Ishikawa (cell line): ENCODE measurements at regions not wholly inside any gene's neighbourhood (a gene's known extent, or its start where the extent isn't known, plus 50 kb on each side); places are given as distances from the start of the nearest gene placed in this dataset.

Experiments
- CEBPB ChIP-seq: IDR thresholded peaks from 2 replicates; pipeline ENCODE4 v1.6.1; 2012
- EP300 ChIP-seq: IDR thresholded peaks from 2 replicates; pipeline ENCODE4 v1.6.1; 2012; ENCODE audit warnings: borderline replicate concordance
- FOXM1 ChIP-seq: IDR thresholded peaks from 2 replicates; pipeline ENCODE4 v1.6.1; 2012; ENCODE audit warnings: low read depth, borderline replicate concordance
- MAX ChIP-seq: IDR thresholded peaks from 2 replicates; pipeline ENCODE4 v1.6.1; 2012
- NFIC ChIP-seq: IDR thresholded peaks from 2 replicates; pipeline ENCODE4 v1.6.1; 2012
- RAD21 ChIP-seq: IDR thresholded peaks from 2 replicates; pipeline ENCODE4 v1.6.1; 2012; ENCODE audit warnings: low read depth
- TAF1 ChIP-seq: IDR thresholded peaks from 2 replicates; pipeline ENCODE4 v1.6.1; 2012; ENCODE audit warnings: low read depth, mild to moderate bottlenecking
- TCF12 ChIP-seq: IDR thresholded peaks from 2 replicates; pipeline ENCODE4 v1.6.1; 2012; ENCODE audit warnings: low read depth
- TEAD4 ChIP-seq: IDR thresholded peaks from 2 replicates; pipeline ENCODE4 v1.6.1; 2012
- USF1 ChIP-seq: IDR thresholded peaks from 2 replicates; pipeline ENCODE4 v1.6.1; 2012
- YY1 ChIP-seq: IDR thresholded peaks from 2 replicates; pipeline ENCODE4 v1.6.1; 2012; ENCODE audit warnings: low read depth
- ZBTB7A ChIP-seq: IDR thresholded peaks from 2 replicates; pipeline ENCODE4 v1.6.1; 2012; ENCODE audit warnings: low read depth
- TF ChIP-seq, protein P1 (sequence below): IDR thresholded peaks from 2 replicates; pipeline ENCODE4 v1.6.1; 2012; ENCODE audit warnings: low read depth, mild to moderate bottlenecking

DNA sequence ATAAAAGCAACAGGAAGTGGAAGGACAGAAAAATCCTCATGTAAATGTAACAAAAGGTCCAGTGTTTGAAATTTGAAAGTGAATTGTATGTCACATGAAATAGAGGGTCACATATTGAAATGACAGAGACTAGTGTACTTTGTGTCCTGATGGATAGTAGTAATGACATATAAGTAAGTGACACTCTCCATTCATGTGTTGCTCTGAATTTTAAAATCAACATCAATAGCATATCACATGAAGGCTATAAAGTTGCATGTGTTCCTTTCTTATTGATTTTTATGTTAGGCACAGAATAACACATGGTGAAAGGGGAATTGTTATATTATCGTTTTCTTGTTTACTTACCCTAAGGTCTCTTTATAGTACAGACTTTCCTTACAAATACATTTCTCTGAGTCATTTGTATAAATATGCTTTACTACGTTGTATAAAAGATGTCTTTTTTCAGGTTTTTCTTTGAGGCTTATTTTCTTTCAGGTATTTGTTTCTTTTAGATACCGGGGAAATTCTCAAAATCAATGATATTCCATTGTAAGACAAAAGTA is 104.6 kb upstream of the CACNA2D1 start:
- TF ChIP-seq, protein P1, sequence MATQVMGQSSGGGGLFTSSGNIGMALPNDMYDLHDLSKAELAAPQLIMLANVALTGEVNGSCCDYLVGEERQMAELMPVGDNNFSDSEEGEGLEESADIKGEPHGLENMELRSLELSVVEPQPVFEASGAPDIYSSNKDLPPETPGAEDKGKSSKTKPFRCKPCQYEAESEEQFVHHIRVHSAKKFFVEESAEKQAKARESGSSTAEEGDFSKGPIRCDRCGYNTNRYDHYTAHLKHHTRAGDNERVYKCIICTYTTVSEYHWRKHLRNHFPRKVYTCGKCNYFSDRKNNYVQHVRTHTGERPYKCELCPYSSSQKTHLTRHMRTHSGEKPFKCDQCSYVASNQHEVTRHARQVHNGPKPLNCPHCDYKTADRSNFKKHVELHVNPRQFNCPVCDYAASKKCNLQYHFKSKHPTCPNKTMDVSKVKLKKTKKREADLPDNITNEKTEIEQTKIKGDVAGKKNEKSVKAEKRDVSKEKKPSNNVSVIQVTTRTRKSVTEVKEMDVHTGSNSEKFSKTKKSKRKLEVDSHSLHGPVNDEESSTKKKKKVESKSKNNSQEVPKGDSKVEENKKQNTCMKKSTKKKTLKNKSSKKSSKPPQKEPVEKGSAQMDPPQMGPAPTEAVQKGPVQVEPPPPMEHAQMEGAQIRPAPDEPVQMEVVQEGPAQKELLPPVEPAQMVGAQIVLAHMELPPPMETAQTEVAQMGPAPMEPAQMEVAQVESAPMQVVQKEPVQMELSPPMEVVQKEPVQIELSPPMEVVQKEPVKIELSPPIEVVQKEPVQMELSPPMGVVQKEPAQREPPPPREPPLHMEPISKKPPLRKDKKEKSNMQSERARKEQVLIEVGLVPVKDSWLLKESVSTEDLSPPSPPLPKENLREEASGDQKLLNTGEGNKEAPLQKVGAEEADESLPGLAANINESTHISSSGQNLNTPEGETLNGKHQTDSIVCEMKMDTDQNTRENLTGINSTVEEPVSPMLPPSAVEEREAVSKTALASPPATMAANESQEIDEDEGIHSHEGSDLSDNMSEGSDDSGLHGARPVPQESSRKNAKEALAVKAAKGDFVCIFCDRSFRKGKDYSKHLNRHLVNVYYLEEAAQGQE: no peak
- TF ChIP-seq TAF1 (no peak), MAX (no peak), CEBPB (no peak), TCF12 (no peak), TEAD4 (no peak), YY1 (no peak), USF1 (no peak), RAD21 (no peak), ZBTB7A (no peak), EP300 (no peak), NFIC (no peak), FOXM1 (no peak)
